ENCODE measurements at regions not wholly inside any gene's neighbourhood (a gene's known extent, or its start where the extent isn't known, plus 50 kb on each side); places are given as distances from the start of the nearest gene placed in this dataset.

DNA sequence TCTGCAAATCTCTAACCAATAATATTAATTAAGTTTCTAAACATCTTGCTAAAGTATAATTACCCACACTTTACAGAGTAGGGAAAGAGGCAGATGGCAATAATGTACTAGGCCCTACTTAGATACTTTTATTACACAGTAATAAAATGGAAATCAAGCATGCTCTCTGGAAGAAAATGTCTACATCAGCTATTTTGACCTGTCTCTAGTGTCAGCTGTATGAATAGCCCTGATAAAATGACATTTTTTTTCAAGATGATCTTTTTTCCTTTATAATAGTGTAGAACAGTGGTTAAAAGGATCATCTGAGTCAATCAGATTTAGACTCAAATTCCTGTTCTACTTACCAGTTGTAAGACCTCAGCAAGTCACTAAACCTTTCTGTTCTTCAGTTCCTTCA lies 397.3 kb downstream of the GRB14 start:
- ChIA-PET POLR2A (no interaction called here), CTCF (no interaction called here)
- no peaks in the 10 kb centered on the region for H3K36me3 Mint-ChIP-seq (ENCODE audit: low read depth)
- no peak overlapping the region for H3K27ac ChIP-seq (ENCODE audit: low read depth in 1 of 2, low read length in 2 of 2)
- DNase-seq, result no peak
- no peaks in the 10 kb centered on the region for H3K27me3 Mint-ChIP-seq
- no peaks in the 10 kb centered on the region for H3K9me3 Mint-ChIP-seq
- H3K4me1 Mint-ChIP-seq (ENCODE audit: low read depth), result no peaks in the 10 kb centered on the region
- no peaks in the 10 kb centered on the region for H3K9me3 ChIP-seq (ENCODE audit: control insufficient read depth in 1 of 2, insufficient read depth in 1 of 2, low read length in 2 of 2)
- TF ChIP-seq, protein P1, sequence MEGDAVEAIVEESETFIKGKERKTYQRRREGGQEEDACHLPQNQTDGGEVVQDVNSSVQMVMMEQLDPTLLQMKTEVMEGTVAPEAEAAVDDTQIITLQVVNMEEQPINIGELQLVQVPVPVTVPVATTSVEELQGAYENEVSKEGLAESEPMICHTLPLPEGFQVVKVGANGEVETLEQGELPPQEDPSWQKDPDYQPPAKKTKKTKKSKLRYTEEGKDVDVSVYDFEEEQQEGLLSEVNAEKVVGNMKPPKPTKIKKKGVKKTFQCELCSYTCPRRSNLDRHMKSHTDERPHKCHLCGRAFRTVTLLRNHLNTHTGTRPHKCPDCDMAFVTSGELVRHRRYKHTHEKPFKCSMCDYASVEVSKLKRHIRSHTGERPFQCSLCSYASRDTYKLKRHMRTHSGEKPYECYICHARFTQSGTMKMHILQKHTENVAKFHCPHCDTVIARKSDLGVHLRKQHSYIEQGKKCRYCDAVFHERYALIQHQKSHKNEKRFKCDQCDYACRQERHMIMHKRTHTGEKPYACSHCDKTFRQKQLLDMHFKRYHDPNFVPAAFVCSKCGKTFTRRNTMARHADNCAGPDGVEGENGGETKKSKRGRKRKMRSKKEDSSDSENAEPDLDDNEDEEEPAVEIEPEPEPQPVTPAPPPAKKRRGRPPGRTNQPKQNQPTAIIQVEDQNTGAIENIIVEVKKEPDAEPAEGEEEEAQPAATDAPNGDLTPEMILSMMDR (IDR thresholded peaks at IDR 0.05), result no peak
- H3K27me3 ChIP-seq (ENCODE audit: control insufficient read depth in 1 of 2, insufficient read depth in 2 of 2, low read length in 2 of 2), result no peaks in the 10 kb centered on the region
- H3K4me3 Mint-ChIP-seq, result no peak overlapping the region
- no peaks in the 10 kb centered on the region for H3K4me1 ChIP-seq (ENCODE audit: insufficient read depth, low read length)
- no peak overlapping the region for H3K27ac Mint-ChIP-seq
- H3K4me3 ChIP-seq (ENCODE audit: low read length), result no peak overlapping the region
- no peaks in the 10 kb centered on the region for H3K36me3 ChIP-seq (ENCODE audit: insufficient read depth, low read length)
- no peak for ATAC-seq (ENCODE audit: poor library complexity)
- intact Hi-C loops (cut with DNase I, micrococcal nuclease), result no loop called here

- Mint-ChIP-seq H3K4me3 (no peak overlapping the region), H3K27ac (no peak overlapping the region), H3K36me3 (ENCODE audit: low read depth) (no peaks in the 10 kb centered on the region), H3K4me1 (ENCODE audit: low read depth) (no peaks in the 10 kb centered on the region), H3K9me3 (peaks cover 4% of the 10 kb centered on the region), H3K27me3 (no peaks in the 10 kb centered on the region)
- Histone ChIP-seq H3K27ac (ENCODE audit: low read depth in 1 of 2, low read length in 2 of 2) (no peak overlapping the region), H3K27me3 (ENCODE audit: control insufficient read depth in 1 of 2, insufficient read depth in 2 of 2, low read length in 2 of 2) (no peaks in the 10 kb centered on the region), H3K4me3 (ENCODE audit: low read length) (no peak overlapping the region), H3K9me3 (ENCODE audit: control insufficient read depth in 1 of 2, insufficient read depth in 1 of 2, low read length in 2 of 2) (no peaks in the 10 kb centered on the region), H3K36me3 (ENCODE audit: insufficient read depth, low read length) (no peaks in the 10 kb centered on the region), H3K4me1 (ENCODE audit: insufficient read depth, low read length) (no peaks in the 10 kb centered on the region)
- POLR2A ChIA-PET, result no interaction called here
- no peak for ATAC-seq (ENCODE audit: poor library complexity)
- intact Hi-C loops (cut with DNase I, micrococcal nuclease), result no loop called here
- DNase-seq, result no peak
- CTCF ChIA-PET, result no interaction called here
- TF ChIP-seq, protein P1 (IDR thresholded peaks at IDR 0.05), result no peak
Observed at GRCh38 chr2:164221473-164221872, 399.8 kb downstream of the GRB14 start.

DNA sequence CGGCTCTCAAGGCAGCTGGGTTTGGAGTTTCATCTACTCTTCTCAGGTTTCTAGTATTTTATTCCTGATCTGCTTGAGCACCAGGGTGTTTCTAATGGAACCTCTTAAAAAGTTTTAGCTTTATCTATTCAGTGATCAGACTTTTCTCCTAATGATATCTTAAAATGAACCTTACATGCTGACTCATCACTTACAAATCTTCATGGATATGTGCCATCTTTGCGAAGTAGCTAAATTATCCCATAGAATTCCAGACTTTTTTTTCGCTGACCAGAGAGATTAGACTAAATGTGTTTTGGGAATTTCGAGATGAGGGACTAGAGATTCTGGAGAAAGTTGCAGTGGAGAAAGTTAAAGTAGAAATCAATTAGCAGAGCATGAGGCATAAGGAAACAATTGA lies 401.0 kb downstream of the GRB14 start:
- ChIA-PET POLR2A (no interaction called here), CTCF (no interaction called here)
- intact Hi-C loops (cut with DNase I, micrococcal nuclease), result no loop called here

More for the DNA sequence above, 401.0 kb downstream of the GRB14 start:
- Histone ChIP-seq H3K9me3 (ENCODE audit: control insufficient read depth in 1 of 2, insufficient read depth in 1 of 2, low read length in 2 of 2) (no peaks in the 10 kb centered on the region), H3K27me3 (ENCODE audit: control insufficient read depth in 1 of 2, insufficient read depth in 2 of 2, low read length in 2 of 2) (no peaks in the 10 kb centered on the region), H3K4me3 (ENCODE audit: low read length) (no peak overlapping the region), H3K27ac (ENCODE audit: low read depth in 1 of 2, low read length in 2 of 2) (no peak overlapping the region), H3K4me1 (ENCODE audit: insufficient read depth, low read length) (no peaks in the 10 kb centered on the region), H3K36me3 (ENCODE audit: insufficient read depth, low read length) (no peaks in the 10 kb centered on the region)
- Mint-ChIP-seq H3K27ac (no peak overlapping the region), H3K36me3 (ENCODE audit: low read depth) (no peaks in the 10 kb centered on the region), H3K4me3 (no peak overlapping the region), H3K4me1 (ENCODE audit: low read depth) (no peaks in the 10 kb centered on the region), H3K27me3 (no peaks in the 10 kb centered on the region), H3K9me3 (peaks cover 4% of the 10 kb centered on the region)
- ATAC-seq (ENCODE audit: poor library complexity) (no peak), DNase-seq (no peak)
- TF ChIP-seq, protein P1 (IDR thresholded peaks at IDR 0.05), result no peak
